ENCODE measurements at regions not wholly inside any gene's neighbourhood (a gene's known extent, or its start where the extent isn't known, plus 50 kb on each side); places are given as distances from the start of the nearest gene placed in this dataset.

GRCh38 chr5:56549096-56549886, 266.1 kb upstream of the MAP3K1 start:
- TF ChIP-seq CTCF (IDR thresholded peaks at IDR 0.05; ENCODE audit: low read depth, low read length) = no peak
- no peaks in the 10 kb centered on the region for H3K36me3 ChIP-seq

GRCh38 chr5:56545016-56545415, 270.3 kb upstream of the MAP3K1 start:
- H3K4me3 ChIP-seq (ENCODE audit: low read depth, low read length) = no peak overlapping the region
- no peaks in the 10 kb centered on the region for H3K27me3 ChIP-seq (ENCODE audit: insufficient read depth, low read depth, severe bottlenecking)
- DNase-seq = no peak
- H3K27ac ChIP-seq = no peak overlapping the region
- H3K36me3 ChIP-seq = no peaks in the 10 kb centered on the region
- H3K9me3 ChIP-seq (ENCODE audit: severe bottlenecking) = no peaks in the 10 kb centered on the region
- no peak for TF ChIP-seq CTCF (IDR thresholded peaks at IDR 0.05; ENCODE audit: low read depth, low read length)

More at GRCh38 chr5:56549096-56549886, 266.1 kb upstream of the MAP3K1 start:
- Histone ChIP-seq H3K27ac (no peak overlapping the region), H3K9me3 (ENCODE audit: severe bottlenecking) (no peaks in the 10 kb centered on the region), H3K4me3 (ENCODE audit: low read depth, low read length) (no peak overlapping the region), H3K27me3 (ENCODE audit: insufficient read depth, low read depth, severe bottlenecking) (no peaks in the 10 kb centered on the region)
- no peak for DNase-seq

GRCh38 chr5:56543441-56544388, 271.6 kb upstream of the MAP3K1 start:
- no peak for TF ChIP-seq CTCF (IDR thresholded peaks at IDR 0.05; ENCODE audit: low read depth, low read length)
- no peak for DNase-seq
- H3K9me3 ChIP-seq (ENCODE audit: severe bottlenecking) = no peaks in the 10 kb centered on the region
- H3K36me3 ChIP-seq = no peaks in the 10 kb centered on the region
- H3K27me3 ChIP-seq (ENCODE audit: insufficient read depth, low read depth, severe bottlenecking) = no peaks in the 10 kb centered on the region
- no peak overlapping the region for H3K4me3 ChIP-seq (ENCODE audit: low read depth, low read length)
- no peak overlapping the region for H3K27ac ChIP-seq

- TF ChIP-seq CTCF (IDR thresholded peaks at IDR 0.05; ENCODE audit: low read depth, low read length) = no peak
Measured at GRCh38 chr5:56540266-56540665, 275.1 kb upstream of the MAP3K1 start.

GRCh38 chr5:56538580-56538979, 276.8 kb upstream of the MAP3K1 start:
- Histone ChIP-seq H3K27ac (no peak overlapping the region), H3K4me3 (ENCODE audit: low read depth, low read length) (no peak overlapping the region), H3K27me3 (ENCODE audit: insufficient read depth, low read depth, severe bottlenecking) (no peaks in the 10 kb centered on the region), H3K9me3 (ENCODE audit: severe bottlenecking) (no peaks in the 10 kb centered on the region), H3K36me3 (no peaks in the 10 kb centered on the region)
- DNase-seq = no peak
- TF ChIP-seq CTCF (IDR thresholded peaks at IDR 0.05; ENCODE audit: low read depth, low read length) = no peak

More at GRCh38 chr5:56540266-56540665, 275.1 kb upstream of the MAP3K1 start:
- H3K9me3 ChIP-seq (ENCODE audit: severe bottlenecking) = no peaks in the 10 kb centered on the region
- no peak overlapping the region for H3K27ac ChIP-seq
- DNase-seq = no peak
- no peak overlapping the region for H3K4me3 ChIP-seq (ENCODE audit: low read depth, low read length)
- H3K36me3 ChIP-seq = no peaks in the 10 kb centered on the region
- no peaks in the 10 kb centered on the region for H3K27me3 ChIP-seq (ENCODE audit: insufficient read depth, low read depth, severe bottlenecking)
